ENCODE measurements at regions not wholly inside any gene's neighbourhood (a gene's known extent, or its start where the extent isn't known, plus 50 kb on each side); places are given as distances from the start of the nearest gene placed in this dataset.

DNA sequence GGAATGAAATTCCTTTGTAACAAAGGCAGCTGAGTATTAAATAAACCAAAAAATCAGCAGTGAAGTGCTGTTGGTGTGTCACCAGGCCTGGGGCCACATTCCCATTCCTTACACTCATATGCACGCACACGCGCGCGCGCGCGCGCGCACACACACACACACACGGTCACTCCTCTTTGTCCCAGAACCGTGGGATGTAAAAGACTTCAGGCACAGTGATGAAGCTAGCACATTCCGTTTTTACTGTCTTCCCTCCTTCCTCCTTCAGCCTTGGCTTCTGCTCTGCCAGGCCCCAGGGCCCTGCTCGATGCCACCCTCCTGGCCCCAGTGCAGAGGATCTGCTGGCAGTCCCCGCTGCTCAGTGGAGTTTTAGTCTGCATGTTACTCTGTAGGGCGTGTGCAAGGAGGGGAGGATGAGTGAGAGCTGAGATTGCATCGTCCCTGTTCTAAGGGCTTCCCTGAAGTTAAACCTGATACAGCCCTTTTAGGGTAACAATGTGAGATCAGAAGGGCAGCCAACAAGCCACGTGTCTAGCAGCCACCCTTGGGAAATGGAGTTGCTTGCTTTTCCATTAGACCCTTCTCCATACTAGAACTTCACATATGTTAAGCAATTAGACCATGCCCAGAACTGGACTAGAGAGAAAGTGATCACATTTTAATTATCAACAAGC, 71.7 kb upstream of the WDR26 start:
- Histone ChIP-seq H3K27ac (ENCODE audit: low read depth, low read length) (no peak overlapping the region), H3K36me3 (ENCODE audit: insufficient read depth, low read length) (no peaks in the 10 kb centered on the region), H3K79me2 (ENCODE audit: control insufficient read depth, insufficient read depth, low read length, unreplicated experiment) (no peaks in the 10 kb centered on the region), H3K4me3 (ENCODE audit: low read depth, low read length) (no peak overlapping the region), H3K4me1 (ENCODE audit: control insufficient read depth, insufficient read depth, low read length, unreplicated experiment) (peaks cover 30% of the 10 kb centered on the region), H2AFZ (ENCODE audit: low read length, unreplicated experiment) (no peak overlapping the region), H3K27me3 (ENCODE audit: insufficient read depth, low read length) (no peaks in the 10 kb centered on the region)

DNA sequence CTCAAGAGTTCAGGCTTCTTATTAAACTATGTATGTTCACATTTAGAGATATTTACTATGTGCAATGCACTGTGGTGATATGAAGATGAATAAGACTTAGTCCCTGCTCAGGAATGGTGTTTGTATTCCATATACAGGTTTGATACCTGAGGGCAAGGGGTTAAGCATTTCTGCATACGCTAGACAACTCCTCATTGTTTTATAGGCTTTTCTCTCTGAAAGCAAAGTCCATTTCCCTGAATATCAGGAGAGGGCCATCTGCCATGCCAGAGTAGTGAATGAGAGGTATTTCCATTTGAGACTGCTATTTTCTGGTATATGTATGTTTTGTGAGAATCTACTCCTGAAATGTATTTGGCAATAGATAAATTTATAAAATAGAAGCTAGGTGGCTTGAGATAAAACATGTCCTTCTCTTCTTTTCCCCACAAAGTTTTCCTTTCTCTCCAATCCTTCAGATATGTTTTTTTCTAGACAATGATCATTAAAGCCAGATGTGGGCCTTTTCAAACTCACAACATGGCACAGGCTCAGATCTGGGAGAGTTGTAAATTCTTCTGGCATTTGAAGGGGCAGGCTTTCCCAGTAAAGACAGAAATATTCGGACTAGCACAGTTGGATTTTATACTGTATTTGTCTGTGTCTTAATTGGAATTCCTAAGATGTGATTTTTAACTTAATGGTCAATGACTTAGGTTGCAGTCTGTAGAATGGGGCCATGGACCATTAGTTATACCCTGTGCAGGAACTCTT, 73.3 kb upstream of the WDR26 start:
- H3K27me3 ChIP-seq (ENCODE audit: insufficient read depth, low read length): no peaks in the 10 kb centered on the region
- H3K79me2 ChIP-seq (ENCODE audit: control insufficient read depth, insufficient read depth, low read length, unreplicated experiment): no peaks in the 10 kb centered on the region
- no peak overlapping the region for H2AFZ ChIP-seq (ENCODE audit: low read length, unreplicated experiment)
- H3K36me3 ChIP-seq (ENCODE audit: insufficient read depth, low read length): no peaks in the 10 kb centered on the region
- H3K4me1 ChIP-seq (ENCODE audit: control insufficient read depth, insufficient read depth, low read length, unreplicated experiment): peaks cover 25% of the 10 kb centered on the region
- no peak overlapping the region for H3K4me3 ChIP-seq (ENCODE audit: low read depth, low read length)
- no peak overlapping the region for H3K27ac ChIP-seq (ENCODE audit: low read depth, low read length)

DNA sequence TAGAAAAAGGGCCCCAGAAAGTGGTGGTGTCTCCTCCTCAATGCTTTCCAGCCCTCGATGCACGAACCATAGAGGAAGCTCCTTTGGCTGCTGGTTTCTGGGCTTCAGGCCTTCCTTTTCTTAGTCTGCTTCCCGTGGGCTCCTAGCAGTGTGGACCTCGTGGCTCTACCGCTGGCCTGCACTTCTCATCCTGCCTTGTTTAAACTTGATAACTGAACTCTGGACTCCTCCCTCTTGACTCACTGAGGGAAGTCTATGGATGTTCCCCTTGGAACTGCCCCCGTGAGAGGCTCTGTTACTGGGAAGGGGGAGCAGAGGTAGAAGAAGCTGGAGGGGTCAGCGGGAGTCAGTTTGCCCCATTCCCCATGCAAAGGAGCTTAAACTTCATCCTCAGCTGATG, 75.3 kb upstream of the WDR26 start:
- H3K27me3 ChIP-seq (ENCODE audit: insufficient read depth, low read length): no peaks in the 10 kb centered on the region
- no peak overlapping the region for H3K4me3 ChIP-seq (ENCODE audit: low read depth, low read length)
- H3K36me3 ChIP-seq (ENCODE audit: insufficient read depth, low read length): no peaks in the 10 kb centered on the region
- H3K79me2 ChIP-seq (ENCODE audit: control insufficient read depth, insufficient read depth, low read length, unreplicated experiment): no peaks in the 10 kb centered on the region
- peaks cover 12% of the 10 kb centered on the region for H3K4me1 ChIP-seq (ENCODE audit: control insufficient read depth, insufficient read depth, low read length, unreplicated experiment)
- H3K27ac ChIP-seq (ENCODE audit: low read depth, low read length): no peak overlapping the region
- no peak overlapping the region for H2AFZ ChIP-seq (ENCODE audit: low read length, unreplicated experiment)

DNA sequence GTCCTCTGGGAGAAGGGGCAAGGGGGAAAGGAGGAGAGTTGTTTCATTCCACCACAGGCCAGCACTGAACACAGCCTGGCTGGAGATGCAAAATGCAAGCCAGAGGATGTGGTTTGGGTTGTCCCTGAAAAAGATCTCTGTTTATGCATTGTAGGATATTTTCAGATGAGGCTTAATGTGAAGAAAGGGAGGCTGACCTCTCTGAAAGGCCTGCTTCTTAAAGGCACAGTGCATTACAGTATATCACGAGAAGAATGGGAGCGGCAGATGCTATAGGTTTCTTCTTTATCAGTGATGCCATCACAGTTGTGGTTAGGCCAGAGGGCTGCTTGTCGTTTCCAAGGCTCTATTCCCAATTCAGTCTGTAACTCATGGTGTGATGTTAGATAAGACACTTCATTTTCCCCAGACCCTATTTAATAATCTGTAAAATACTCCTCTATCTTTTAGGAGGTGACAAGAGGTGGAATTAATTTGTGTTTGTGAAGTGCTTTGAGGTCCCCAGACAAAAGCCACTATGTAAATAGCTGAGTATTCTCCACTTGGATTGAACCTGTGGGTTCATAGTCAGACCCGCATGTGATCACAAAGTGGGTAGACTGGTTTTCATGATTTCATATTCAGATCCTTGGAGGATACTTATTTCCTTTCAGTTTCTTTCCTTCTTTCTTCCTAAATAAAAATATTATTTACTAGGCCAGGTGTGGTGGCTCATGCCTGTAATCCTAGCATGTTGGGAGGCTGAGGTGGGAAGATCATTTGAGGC, 76.5 kb upstream of the WDR26 start:
- Histone ChIP-seq H2AFZ (ENCODE audit: low read length, unreplicated experiment) (no peak overlapping the region), H3K4me1 (ENCODE audit: control insufficient read depth, insufficient read depth, low read length, unreplicated experiment) (peaks cover 8% of the 10 kb centered on the region)

DNA sequence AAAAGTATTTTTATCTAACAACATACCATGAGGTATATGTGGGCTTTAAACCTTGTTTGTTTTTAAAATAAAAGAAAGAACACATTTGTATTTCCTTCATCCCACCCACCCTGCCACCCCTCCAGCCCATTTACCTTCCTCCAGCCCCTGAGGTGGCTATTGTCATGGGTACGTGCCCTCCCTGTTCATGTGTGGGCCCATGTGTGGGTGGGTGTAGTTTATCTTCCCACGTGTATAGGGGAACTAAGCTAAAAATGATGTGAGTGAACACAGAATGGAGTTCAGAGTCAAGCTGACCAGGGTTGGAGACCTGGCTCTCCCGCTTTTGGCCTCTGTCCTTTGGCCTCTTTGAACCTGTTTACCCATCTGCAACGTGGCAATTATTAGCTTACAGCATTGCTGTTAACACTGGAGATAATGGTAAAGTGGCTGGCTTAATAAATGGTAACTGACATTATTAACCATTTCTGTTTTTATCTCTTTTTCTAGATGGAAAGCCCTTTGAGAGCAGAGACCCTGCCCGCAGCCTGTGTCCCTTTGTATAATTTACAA, 78.1 kb upstream of the WDR26 start:
- Histone ChIP-seq H2AFZ (ENCODE audit: low read length, unreplicated experiment) (no peak overlapping the region), H3K27me3 (ENCODE audit: insufficient read depth, low read length) (no peaks in the 10 kb centered on the region), H3K27ac (ENCODE audit: low read depth, low read length) (no peak overlapping the region), H3K79me2 (ENCODE audit: control insufficient read depth, insufficient read depth, low read length, unreplicated experiment) (no peaks in the 10 kb centered on the region), H3K4me3 (ENCODE audit: low read depth, low read length) (no peak overlapping the region), H3K4me1 (ENCODE audit: control insufficient read depth, insufficient read depth, low read length, unreplicated experiment) (peaks cover 3% of the 10 kb centered on the region), H3K36me3 (ENCODE audit: insufficient read depth, low read length) (no peaks in the 10 kb centered on the region)

More for the DNA sequence above, 76.5 kb upstream of the WDR26 start:
- Histone ChIP-seq H3K27me3 (ENCODE audit: insufficient read depth, low read length) (no peaks in the 10 kb centered on the region), H3K27ac (ENCODE audit: low read depth, low read length) (no peak overlapping the region), H3K36me3 (ENCODE audit: insufficient read depth, low read length) (no peaks in the 10 kb centered on the region), H3K4me3 (ENCODE audit: low read depth, low read length) (no peak overlapping the region), H3K79me2 (ENCODE audit: control insufficient read depth, insufficient read depth, low read length, unreplicated experiment) (no peaks in the 10 kb centered on the region)

DNA sequence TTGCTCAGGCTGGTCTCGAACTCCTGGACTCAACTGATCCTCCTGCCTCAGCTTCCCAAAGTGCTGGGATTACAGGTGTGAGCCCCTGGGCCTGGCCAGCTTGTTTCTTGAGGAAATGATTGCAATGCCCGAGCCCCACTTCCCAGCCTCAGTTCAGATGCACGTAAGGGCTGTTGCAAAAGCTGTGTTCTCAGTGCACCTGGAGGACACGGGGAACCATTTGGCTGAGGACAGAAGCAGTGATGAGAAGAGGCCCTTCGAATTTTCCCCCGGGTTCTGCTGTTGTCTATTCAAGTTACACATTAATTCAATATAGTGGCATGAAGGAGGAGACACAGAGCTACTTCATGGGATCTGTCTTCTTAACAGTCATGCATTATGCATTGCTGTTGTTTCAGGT, 78.8 kb upstream of the WDR26 start:
- Histone ChIP-seq H3K27ac (ENCODE audit: low read depth, low read length) (no peak overlapping the region), H2AFZ (ENCODE audit: low read length, unreplicated experiment) (no peak overlapping the region), H3K36me3 (ENCODE audit: insufficient read depth, low read length) (no peaks in the 10 kb centered on the region), H3K79me2 (ENCODE audit: control insufficient read depth, insufficient read depth, low read length, unreplicated experiment) (no peaks in the 10 kb centered on the region), H3K4me1 (ENCODE audit: control insufficient read depth, insufficient read depth, low read length, unreplicated experiment) (peaks cover 3% of the 10 kb centered on the region), H3K27me3 (ENCODE audit: insufficient read depth, low read length) (no peaks in the 10 kb centered on the region), H3K4me3 (ENCODE audit: low read depth, low read length) (no peak overlapping the region)

DNA sequence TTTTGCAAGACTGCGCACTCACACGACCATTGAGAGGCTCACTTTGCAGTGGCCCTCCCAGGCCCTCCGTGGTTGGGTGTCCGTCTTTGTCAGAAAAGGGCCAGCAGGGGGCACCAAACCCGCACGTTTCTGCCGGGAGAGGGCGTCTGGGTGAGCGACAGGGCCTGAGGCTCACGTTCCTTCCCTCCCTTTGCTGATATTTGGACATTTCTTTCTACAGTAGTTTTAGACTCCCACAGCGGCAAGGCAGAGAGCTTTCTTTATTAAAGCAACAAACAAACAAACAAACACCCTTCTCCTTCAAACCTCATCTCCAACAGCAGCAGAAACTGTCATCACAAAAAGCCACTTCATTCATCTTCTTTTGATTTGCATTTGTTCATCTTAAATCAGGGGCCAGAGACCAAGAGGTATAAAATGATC, 79.2 kb upstream of the WDR26 start:
- no peaks in the 10 kb centered on the region for H3K79me2 ChIP-seq (ENCODE audit: control insufficient read depth, insufficient read depth, low read length, unreplicated experiment)
- H2AFZ ChIP-seq (ENCODE audit: low read length, unreplicated experiment): peak overlapping the region; percentile 78
- no peaks in the 10 kb centered on the region for H3K27me3 ChIP-seq (ENCODE audit: insufficient read depth, low read length)
- H3K4me3 ChIP-seq (ENCODE audit: low read depth, low read length): no peak overlapping the region
- H3K4me1 ChIP-seq (ENCODE audit: control insufficient read depth, insufficient read depth, low read length, unreplicated experiment): peaks cover 3% of the 10 kb centered on the region
- no peaks in the 10 kb centered on the region for H3K36me3 ChIP-seq (ENCODE audit: insufficient read depth, low read length)
- H3K27ac ChIP-seq (ENCODE audit: low read depth, low read length): no peak overlapping the region

DNA sequence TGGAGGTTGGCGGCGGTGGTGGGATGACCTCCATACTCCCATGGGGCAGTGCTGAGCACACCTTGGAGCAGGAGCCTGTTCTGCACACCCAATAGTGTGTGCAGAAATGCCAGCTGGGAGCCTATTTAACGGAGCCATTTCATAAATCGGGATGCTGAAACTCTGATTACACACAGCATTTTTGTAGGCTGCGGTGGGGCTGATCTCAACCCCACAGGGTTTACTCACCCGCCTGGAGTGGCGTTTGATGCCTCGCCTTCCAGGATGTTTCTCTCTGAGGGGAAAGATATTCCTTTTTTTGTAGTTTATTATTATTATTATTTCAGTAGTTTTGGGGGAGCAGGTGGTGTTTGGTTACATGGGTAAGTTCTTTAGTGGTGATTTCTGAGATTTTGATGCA, 82.6 kb upstream of the WDR26 start:
- Histone ChIP-seq H3K79me2 (ENCODE audit: control insufficient read depth, insufficient read depth, low read length, unreplicated experiment) (no peaks in the 10 kb centered on the region), H3K27me3 (ENCODE audit: insufficient read depth, low read length) (no peaks in the 10 kb centered on the region), H3K4me1 (ENCODE audit: control insufficient read depth, insufficient read depth, low read length, unreplicated experiment) (peaks cover 3% of the 10 kb centered on the region), H3K36me3 (ENCODE audit: insufficient read depth, low read length) (no peaks in the 10 kb centered on the region), H2AFZ (ENCODE audit: low read length, unreplicated experiment) (no peak overlapping the region), H3K4me3 (ENCODE audit: low read depth, low read length) (no peak overlapping the region), H3K27ac (ENCODE audit: low read depth, low read length) (no peak overlapping the region)

DNA sequence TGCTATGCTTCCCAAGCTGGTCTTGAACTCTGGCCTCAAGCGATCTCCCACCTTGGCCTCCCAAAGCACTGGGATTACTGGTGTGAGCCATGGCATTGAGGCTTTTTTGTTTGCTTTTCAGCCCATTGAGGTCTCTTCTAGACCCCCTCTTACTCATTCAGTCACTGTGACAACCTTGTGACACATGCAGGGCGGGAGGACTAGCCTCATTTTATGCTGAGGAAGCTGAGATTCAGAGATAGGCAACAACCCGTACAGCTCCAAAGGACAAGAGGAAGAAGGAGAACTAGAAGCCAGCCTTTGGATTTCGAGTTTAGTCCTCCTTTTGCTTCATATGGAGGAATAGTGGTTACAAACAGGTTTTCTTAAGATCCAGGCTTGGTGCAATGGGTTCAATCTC, 83.9 kb upstream of the WDR26 start:
- Histone ChIP-seq H3K36me3 (ENCODE audit: insufficient read depth, low read length) (no peaks in the 10 kb centered on the region), H3K27me3 (ENCODE audit: insufficient read depth, low read length) (no peaks in the 10 kb centered on the region), H2AFZ (ENCODE audit: low read length, unreplicated experiment) (no peak overlapping the region), H3K79me2 (ENCODE audit: control insufficient read depth, insufficient read depth, low read length, unreplicated experiment) (no peaks in the 10 kb centered on the region), H3K27ac (ENCODE audit: low read depth, low read length) (no peak overlapping the region), H3K4me1 (ENCODE audit: control insufficient read depth, insufficient read depth, low read length, unreplicated experiment) (peaks cover 3% of the 10 kb centered on the region), H3K4me3 (ENCODE audit: low read depth, low read length) (no peak overlapping the region)

DNA sequence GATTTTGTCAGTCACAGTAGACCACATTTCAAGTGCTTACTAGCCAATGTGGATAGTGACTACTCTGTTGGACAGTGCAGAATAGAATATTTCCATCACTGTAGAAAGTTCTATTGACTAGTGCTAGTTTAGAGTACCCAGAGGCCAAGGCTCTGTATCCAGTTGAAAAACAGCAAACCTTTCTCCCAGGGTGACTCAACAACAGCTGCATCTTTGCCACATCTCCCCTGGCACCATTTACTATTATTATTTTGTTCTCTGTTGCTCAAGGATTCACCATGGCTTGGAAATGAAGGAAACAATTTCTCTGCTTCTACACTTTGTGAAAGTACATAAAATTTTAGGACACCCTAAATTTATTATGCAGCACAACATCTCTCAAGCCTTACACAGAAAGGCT, 85.3 kb upstream of the WDR26 start:
- H3K4me1 ChIP-seq (ENCODE audit: control insufficient read depth, insufficient read depth, low read length, unreplicated experiment): peaks cover 13% of the 10 kb centered on the region
- no peak overlapping the region for H3K4me3 ChIP-seq (ENCODE audit: low read depth, low read length)
- no peaks in the 10 kb centered on the region for H3K79me2 ChIP-seq (ENCODE audit: control insufficient read depth, insufficient read depth, low read length, unreplicated experiment)
- no peaks in the 10 kb centered on the region for H3K27me3 ChIP-seq (ENCODE audit: insufficient read depth, low read length)
- no peaks in the 10 kb centered on the region for H3K36me3 ChIP-seq (ENCODE audit: insufficient read depth, low read length)
- H2AFZ ChIP-seq (ENCODE audit: low read length, unreplicated experiment): no peak overlapping the region
- H3K27ac ChIP-seq (ENCODE audit: low read depth, low read length): no peak overlapping the region

All from ACC112 (cell line).